Pulmonary artery endothelial cell (primary cell): ENCODE measurements at regions not wholly inside any gene's neighbourhood (a gene's known extent, or its start where the extent isn't known, plus 50 kb on each side); places are given as distances from the start of the nearest gene placed in this dataset.

Experiments
- DNase-seq: peaks from one replicate; pipeline ENCODE4 v3.0.0-alpha.2; 2011; ENCODE audit warnings: low read depth, low spot score

DNA sequence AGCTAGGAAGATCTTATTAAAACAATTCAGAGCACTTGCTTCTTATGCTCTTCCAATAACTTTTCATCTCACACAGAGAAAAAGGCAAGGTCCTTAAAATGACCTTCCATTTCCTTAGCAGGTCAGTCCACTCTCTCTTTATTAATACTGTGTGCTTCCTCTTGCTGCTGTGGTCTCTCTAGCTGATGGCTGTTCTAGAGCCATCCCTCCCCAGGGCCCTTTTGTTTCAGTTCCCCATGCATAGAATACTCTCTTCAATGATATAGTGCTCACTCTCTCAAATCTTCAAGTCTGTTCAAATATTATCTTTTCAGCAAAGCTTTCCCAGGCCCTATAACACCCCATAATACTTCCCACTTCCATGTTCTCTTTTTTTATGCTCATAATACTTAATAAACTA lies 469.3 kb downstream of the METTL4 start:
- DNase-seq = no peak

DNA sequence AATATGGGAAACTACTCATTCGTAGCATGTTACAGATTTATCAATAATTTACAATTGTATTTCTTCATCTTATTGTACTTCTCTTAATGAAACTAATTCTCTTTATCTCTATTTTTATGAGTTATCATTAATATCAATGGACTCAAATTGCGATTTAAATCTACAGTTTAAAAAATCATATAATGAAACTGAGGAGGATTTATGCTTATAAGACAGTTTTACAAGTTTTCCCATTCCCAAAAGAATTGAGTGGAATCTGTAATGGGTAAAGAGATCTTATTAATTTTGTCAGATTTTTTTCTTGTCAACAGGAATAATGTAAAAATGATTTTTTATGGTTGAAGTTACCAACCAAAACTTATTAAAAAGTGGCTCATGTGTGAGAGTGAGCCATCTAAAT lies 468.0 kb downstream of the METTL4 start:
- no peak for DNase-seq

DNA sequence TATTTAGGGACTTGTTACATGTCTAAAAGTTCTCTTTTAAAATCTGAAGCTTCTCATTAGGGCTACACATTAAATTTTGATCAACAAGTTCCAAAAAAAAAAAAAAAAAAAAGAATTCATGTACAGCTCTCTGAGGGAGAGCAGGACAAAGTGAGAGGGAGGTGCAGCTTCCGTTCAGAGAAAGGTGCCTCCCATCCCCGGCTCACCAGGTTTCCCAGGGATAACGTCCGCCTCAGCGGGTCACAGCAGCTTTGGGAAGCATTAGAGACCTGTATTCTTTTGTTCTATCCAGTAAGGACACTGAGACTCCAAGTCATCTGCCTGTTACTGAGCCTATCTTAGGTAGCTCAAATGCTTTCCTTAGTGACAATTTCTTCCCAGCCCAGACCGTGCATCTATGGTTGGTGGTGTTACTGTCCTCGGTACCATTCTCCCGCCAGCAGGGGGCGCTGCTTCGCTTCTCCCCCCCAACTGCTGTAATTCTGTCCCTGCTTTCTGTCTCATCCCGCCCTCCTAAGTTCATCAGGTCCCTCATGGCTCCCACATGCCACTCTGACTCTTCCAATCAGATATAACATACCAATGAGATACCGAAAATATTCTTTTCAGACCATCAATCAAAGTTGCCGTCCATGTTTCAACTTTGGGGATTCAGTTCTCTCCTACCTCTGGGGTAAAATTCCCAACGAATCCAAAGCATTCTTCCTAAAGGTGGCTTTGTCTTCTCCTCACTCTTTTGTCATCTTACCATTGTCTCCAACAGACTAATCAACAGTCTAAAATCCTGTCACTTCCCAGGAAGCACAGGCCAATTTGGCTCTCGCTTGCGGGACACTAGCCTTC lies 466.5 kb downstream of the METTL4 start:
- peak; percentile 4 for DNase-seq

DNA sequence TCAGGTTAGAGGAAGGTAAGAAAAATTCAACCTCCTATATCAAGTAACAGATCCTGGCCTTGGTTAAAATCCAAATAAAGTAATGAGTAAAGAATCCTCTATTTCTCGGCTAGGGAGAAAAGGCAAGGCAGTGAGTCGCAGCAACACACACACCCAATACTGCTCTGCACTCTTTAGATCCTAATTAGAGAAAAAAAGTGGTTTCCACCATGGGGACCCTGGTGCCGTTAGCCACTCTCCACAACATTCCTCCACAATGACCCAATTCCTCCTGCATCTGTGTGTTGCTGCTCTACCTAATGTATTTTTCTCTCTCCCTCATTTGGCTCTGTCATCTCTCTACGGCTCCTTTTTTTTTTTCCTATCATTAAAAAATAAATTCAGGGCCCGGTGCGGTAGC lies 462.7 kb downstream of the METTL4 start:
- DNase-seq = no peak

DNA sequence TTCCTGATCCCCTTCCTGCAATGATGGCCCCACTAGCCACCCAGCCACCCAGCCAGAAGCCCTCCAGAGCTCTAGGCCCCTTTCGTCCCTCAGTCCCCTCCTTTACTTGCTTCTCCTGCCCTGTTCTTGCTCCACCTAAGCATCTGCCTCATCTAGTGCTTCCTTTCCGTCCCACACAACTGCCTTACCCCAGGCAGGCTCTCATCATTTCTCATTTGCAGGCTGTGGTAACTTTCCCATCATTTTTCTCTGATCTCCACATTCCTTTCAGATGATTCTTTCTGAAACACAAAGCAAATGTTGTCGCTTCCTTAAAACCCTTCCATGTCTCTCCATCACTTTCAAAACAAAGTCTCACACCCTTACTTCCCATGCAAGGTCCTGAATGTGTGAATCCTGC lies 459.8 kb downstream of the METTL4 start:
- DNase-seq = no peak

DNA sequence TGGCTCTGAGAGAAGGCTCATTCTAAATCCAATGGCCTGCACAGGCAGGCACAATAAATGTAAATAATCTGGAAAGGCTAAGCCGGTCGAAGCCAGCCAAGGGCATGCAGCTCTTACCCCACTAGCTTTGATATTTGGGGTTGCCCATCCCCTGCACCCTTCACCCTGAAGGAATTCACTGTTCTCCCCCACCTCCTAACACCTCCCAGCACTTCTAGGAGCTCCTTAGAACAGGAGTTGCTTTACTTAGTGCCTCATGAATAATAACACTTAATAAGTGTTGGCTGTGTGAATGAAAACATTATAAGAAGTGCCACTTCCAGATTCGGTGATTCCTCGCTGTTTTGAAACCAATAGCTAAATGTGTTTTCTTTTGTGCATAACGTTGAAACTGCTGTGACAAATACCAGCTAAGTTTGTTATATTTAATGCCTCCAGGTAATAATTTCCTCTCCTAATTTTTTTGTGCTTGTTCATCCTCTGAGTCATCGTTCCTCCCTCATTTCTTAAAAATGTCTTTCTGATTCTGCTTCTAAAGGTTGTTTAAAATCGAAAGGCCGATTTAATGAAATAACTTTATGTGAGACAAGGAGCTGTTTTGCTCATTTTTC lies 458.8 kb downstream of the METTL4 start:
- DNase-seq = no peak

DNA sequence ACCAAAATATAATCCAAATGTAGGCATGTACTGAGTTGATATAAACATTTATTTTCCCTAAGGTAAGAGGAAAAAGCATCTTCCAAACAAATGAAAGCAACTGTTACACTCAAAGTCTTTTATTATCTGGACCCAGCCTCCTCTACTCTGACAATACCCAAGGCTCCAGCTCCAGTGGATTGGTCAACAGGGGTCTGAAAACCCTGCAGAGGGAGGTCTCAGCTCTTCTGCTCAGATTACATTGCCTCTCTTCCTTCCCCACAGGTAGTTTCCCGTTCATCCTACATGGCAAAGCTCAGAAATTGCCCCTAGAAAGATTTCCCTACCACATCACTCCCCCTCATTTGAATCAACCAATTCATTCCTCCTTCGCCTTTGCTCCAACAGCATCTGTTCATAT lies 457.0 kb downstream of the METTL4 start:
- no peak for DNase-seq

DNA sequence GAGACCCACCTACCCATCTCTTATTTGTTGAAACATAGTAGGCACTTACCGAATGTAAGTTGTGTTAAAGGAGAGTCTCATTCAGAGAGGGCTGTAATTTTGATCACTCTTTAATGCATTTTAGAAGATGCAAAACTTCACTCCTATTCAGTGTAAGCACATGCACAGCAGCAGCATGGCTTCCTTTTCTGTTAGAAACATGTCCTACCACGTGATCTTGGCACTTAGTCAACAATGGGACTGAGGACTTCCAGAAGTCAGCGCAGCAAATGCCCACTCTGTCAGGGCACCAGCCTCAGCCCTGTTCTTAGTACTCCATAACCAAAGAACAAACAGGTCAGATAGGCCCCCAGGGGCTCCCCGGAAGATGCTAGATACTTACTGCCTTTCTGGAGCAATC lies 456.5 kb downstream of the METTL4 start:
- no peak for DNase-seq

DNA sequence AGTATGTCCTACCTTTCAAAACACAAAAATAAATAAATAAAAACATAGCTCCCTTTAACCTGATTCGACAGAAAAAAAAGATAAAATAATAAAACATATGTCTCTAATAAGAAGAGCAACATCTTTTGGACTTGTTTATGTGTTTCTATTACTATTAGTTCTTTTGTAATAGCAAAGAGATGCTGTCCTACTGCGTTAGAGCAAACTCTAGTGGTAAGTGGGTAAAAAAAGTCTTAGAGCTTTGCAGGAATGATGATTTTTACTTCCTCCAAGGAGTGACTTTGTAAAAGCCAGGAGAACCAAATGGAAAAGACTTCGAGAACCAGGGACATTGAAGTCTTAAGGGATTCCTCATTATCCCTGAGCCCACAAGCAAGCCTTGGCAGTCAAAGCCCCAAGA lies 450.1 kb downstream of the METTL4 start:
- no peak for DNase-seq

DNA sequence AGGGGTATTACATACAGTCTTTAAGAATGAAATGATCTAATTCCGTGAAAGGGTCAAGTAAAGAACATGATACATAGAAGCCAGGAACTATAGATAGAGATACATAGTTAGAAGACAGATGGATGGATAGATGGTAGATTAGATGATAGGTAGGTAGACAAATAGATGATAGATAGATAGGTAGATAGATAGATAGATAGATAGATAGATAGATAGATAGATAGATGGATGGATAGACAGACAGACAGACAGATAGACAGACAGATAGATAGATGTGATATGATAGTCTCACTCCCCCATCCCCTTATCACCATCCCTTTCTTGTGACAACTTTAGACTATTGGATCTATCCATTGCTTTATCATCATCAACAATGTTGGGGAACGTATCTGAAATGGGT lies 448.2 kb downstream of the METTL4 start:
- no peak for DNase-seq

DNA sequence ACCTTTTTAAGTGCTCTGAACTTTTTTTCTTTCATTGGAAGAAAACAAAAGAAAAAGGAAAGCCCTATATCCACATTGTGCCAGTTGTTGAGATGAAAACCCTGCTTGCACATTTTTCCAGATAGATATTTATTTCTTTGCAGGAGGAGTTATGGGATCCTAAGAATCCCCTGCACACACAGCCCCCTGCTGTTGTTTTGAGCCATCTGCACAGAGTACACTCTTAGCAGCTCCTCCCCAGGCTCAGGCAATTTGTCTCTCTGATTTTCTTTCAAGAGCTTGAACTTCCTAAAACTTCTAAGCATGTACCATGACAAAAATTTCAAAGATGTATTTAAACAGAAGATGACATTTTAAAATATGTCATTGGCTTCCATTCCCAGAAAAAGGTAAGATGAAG lies 436.9 kb downstream of the METTL4 start:
- no peak for DNase-seq

DNA sequence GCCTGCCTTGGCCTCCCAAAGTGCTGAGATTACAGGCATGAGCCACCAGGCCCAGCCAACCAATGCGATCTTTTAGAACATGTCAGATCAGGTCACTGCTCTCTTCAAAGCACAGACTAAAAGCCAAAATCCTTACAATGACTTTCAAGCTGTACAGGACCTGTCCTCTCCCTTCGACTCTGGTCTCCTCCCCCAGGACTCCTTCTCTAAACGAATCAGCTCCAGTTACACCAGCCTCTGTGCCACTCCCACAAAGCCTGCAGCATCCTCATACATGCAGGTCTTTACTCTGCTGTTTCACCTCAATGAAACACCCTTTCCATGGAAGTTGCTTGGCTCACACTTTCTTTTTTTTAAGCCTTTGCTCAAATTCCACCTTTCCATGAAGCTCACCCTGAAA lies 436.0 kb downstream of the METTL4 start:
- DNase-seq = no peak

DNA sequence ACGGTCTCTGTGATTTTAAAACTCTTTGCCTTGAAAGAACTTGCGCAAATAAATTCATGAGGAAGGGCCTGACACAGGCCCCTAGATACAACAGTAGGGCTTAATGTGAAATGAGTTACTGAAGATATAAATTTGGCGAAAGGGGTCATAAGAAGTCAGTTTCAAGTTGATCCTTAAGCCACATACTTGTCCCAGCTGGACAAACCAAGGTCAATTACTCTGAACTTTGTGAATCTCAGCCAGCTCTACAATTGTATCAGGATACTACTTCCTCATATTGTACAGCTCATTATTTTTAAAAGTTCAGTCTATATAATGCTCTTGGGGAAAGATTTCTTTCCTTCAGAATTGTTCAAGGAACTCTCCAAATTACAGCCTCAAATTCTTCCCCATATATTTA lies 432.8 kb downstream of the METTL4 start:
- DNase-seq = no peak

DNA sequence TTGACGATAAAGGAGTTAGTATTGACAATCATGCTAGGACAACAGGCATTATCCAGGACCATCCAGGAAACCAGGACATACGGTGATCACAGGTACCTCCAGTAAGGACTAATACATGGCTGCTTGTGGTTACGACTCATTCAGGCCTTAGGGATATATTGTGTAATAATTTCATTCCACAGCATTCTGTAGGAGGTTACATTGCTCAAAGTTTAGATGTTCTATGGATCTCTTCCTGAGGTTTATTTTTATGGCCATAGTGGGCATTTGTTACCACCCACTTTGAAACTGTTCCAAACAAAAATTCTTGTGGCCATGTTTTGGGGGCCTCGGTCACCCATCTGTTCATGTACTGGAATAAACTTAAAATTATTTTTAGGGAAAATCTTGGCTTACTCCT lies 431.6 kb downstream of the METTL4 start:
- no peak for DNase-seq

DNA sequence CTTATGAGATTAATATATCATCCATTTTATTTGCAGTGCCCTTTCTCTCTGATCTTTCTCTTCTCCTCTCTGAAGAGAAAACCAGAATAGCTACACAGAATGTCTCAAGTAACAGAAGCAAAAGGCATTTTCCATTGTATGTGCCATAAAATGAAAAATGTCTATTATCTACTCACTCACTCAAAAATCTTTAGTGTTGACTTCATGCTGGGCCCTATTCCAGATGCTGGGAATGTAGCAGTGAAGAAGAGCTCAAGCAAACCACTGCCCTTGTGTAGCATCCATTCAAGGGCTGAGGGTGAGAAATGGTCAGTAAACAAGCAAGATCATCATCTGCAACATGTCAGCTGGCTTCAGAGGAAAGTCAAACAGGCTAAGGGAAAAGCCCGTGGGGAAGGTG lies 427.7 kb downstream of the METTL4 start:
- no peak for DNase-seq

DNA sequence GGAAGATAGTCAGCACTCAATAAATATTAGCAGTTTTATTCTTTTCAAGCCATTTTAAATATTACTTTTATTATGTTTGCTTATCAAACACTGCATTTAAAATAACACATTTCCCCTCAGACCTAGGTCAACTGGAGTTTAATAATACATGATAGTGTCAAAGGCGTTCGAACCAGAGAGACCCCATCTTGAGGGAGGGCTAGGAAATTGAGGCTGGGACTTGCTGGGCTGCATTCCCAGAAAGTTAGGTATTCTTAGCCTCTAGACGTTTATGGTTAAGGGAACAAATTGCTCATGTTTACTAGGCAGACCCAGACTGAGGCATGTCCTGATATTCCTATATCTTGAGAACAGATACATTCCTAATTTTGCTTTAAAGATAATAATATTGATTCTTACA lies 426.5 kb downstream of the METTL4 start:
- DNase-seq = no peak

DNA sequence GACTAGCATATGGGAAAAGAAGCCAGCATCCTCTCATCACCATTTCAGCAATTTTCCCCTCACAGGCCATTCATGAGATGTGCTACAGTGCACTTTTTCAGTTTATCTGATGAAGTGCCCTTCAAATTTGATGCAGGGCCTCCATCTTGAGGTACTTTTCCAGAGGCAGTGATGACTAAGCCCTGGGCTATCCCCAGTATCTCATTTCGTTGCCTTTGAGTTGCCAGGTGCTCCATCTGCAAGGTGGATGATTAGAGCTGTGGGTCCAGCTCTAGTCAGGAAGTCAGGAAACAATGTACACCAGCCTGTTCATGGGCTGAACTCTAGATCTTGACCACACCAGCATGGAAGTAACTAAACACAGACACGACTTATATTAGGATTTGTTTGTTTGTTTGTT lies 425.2 kb downstream of the METTL4 start:
- DNase-seq = no peak

DNA sequence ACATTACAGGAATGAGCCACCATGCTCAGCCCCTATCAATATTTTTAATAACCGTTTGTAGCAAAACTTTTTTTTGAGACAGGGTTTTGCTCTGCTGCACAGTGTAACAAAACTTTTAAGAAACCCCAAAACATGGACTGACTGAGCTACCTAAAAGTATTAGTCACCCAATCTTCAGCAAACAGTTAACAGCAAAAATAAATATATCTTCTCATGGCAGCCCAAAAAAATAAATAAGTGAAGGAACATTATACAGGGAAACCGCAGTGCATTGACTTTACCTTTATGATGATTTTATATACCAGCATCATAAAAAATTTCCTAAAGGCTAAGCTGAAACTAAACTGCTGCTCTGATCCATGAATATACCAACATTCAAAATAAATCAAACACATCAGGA lies 424.6 kb downstream of the METTL4 start:
- no peak for DNase-seq

DNA sequence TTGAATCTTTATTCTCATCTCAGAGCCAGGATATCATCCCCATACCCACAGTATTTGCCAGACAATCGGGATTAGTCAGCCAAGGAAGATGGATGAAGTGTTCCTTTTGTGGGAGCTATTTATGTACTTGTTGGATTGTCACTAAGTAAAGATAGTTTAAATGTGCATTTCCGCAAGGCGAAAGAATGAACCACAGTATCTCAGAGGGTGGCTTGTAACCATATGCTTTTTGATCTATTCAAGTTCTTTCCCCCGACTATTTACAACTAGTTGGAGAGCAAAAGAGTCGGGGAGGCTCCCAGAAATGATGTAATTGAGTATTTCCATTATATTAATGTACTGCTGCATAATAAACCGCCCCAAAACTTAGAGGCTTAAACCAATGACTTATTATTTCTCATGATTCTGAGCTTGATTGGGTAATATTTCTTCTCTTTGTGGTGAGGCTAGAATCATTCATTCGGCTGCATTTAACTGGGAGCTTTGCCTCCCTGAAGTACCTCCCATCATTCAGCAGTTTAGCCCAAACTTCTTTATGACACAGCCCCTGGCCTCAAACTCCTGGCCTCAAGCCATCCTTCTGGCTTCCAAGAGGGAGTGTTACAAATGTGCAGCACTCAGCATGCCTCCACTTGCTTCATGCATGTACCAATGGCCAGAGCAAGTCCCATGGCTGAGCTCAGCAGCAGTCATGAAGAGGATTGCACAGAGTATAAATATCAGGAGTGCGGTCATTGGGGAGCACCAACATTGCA lies 423.7 kb downstream of the METTL4 start:
- no peak for DNase-seq

DNA sequence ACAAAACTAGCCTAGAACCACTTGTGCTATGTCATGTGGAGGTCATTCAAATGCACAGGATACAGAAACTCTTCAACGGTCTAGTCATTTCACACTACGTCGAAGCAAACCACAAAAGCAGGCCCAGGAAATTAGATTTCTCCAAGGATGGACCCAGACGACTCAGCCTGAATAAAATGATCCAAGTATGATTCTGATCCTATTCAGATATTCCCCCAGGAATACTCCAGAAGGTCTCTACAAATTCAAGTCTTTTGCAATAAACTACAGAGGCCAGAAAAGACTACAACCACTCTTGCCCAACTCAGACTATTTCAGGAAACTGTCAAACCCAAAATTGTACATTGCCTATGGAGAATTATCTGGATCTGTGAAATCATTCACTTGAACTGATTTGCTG lies 422.5 kb downstream of the METTL4 start:
- DNase-seq = no peak

DNA sequence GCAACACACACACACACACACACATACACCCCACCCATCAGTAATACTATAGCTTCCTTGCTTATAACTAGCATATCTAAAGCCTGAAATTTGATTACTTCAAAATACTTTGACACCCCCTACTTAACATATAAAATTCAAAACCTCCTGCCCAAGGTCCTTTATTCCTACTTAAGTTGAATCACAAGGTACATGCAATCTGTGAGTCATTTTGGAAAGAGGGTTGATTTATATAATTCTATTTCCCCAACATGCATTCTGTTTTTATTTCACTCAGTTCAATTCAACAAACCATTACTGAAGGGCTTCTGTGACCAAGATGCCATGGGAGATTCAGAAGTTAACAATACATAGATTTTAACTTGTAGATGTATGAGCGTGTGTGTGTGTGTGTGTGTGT lies 420.7 kb downstream of the METTL4 start:
- no peak for DNase-seq

DNA sequence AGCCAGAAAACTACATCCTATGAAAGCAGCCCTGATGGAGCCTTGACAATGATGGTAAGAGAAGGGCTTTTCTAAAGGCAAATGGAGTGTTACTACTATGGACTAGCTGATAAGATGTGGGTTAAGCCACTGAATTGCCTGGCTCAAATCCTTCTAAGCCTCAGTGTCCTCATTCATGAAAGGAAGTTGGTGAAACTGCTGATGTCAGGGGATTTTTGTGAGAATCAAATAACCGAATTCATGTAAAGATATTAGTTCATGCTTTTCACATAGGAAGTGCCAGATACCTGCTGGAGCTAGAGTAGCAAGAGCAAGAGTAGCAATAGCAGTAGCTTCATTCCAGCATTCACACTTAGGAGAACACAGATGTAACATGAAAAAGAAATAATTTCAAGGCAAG lies 417.0 kb downstream of the METTL4 start:
- DNase-seq = no peak
